GM12878 (cell line): ENCODE measurements at regions not wholly inside any gene's neighbourhood (a gene's known extent, or its start where the extent isn't known, plus 50 kb on each side); places are given as distances from the start of the nearest gene placed in this dataset.

Source experiments
- EZH2 ChIP-seq: IDR thresholded peaks from 2 replicates; pipeline ENCODE4 v1.6.1; 2012; ENCODE audit warnings: low read depth, mild to moderate bottlenecking, control low read depth, inconsistent platforms, low read length, borderline replicate concordance; ENCODE audit not compliant: control insufficient read depth
- MAX ChIP-seq: IDR thresholded peaks from 2 replicates; pipeline ENCODE4 v1.6.1; 2012; ENCODE audit warnings: low read depth, low read length, improper control_type of control experiment
- MXI1 ChIP-seq: fragments of 150-350 bp; IDR thresholded peaks from 2 replicates; pipeline ENCODE4 v1.6.1; 2011; ENCODE audit warnings: low read depth, mild to moderate bottlenecking, inconsistent platforms, low read length, improper control_type of control experiment
- POLR2AphosphoS5 ChIP-seq: IDR thresholded peaks from 2 replicates; pipeline ENCODE4 v1.6.1; 2011; ENCODE audit warnings: mild to moderate bottlenecking, low read length, inconsistent platforms
- RB1 ChIP-seq: fragments of 450-650 bp; formaldehyde crosslinking; IDR thresholded peaks from 2 replicates; pipeline ENCODE4 v1.6.1; 2017; ENCODE audit warnings: mild to moderate bottlenecking, borderline replicate concordance
- SREBF2 ChIP-seq: IDR thresholded peaks from 2 replicates; pipeline ENCODE4 v1.6.1; 2012; ENCODE audit warnings: mild to moderate bottlenecking, low read length

DNA sequence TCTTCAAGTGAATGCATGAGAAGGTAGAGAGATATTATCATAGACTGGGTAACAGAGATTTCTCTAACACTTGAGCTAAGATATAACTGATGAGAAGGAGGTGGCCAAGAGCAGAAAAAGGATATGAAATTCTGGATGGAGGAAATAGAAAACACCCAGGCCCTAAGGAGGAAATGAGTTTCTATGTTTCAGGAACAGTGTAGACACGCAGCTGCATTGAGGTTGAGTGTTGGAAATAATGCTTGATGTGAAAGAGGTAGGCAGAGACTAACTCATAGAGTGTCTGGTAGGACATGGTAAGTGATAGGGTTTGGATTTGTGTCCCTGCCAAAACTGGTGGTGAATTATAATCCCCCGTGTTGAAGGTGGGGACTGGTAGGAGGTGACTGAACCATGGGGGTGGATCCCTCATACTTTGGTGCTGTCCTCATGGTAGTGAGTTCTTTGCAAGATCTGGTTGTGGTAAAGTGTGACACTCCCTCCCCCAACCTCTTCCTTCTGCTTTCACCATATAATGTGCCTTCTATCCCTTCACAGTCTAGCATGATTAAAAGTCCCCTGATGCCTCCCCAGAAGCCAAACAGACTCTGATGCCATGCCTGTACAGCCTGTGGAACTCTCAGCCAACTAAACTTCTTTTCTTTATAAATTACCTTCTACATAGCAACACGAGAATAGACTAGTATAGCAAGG, 787.3 kb downstream of the EDEM1 start:
- no peak for TF ChIP-seq MAX
- TF ChIP-seq SREBF2, result no peak
- no peak for TF ChIP-seq EZH2
- TF ChIP-seq RB1, result no peak
- no peak for TF ChIP-seq MXI1
- no peak for TF ChIP-seq POLR2AphosphoS5
